ENCODE measurements at regions not wholly inside any gene's neighbourhood (a gene's known extent, or its start where the extent isn't known, plus 50 kb on each side); places are given as distances from the start of the nearest gene placed in this dataset.
"Not testable (repeated sequence)": the region's sequence is repeated elsewhere in the genome, so short reads cannot be mapped to it uniquely, and the experiment has no call there.

DNA sequence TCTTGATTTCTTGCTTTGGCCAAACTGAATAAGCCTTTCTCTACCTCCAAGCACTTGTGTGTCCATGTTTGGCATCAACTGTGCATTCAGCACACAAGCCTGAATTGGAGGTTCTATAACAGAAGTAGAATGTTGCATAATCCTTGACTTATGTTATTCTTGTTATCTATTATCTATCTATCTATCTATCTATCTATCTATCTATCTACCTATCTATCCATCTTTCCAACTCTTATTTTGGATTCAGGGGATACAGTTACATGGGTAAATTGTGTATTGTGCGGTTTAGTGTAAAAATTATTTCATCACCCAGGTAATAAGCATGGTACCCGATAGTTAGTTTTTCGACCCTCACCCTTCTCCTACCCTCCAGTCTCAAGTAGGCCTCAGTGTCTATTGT, 319.6 kb downstream of the PTH2R start:
- ChIA-PET CTCF (no interaction called here), POLR2A (ENCODE audit: low non-redundant PET) (no interaction called here)
- no peak for DNase-seq (ENCODE audit: low spot score)
- TF ChIP-seq, protein P1, sequence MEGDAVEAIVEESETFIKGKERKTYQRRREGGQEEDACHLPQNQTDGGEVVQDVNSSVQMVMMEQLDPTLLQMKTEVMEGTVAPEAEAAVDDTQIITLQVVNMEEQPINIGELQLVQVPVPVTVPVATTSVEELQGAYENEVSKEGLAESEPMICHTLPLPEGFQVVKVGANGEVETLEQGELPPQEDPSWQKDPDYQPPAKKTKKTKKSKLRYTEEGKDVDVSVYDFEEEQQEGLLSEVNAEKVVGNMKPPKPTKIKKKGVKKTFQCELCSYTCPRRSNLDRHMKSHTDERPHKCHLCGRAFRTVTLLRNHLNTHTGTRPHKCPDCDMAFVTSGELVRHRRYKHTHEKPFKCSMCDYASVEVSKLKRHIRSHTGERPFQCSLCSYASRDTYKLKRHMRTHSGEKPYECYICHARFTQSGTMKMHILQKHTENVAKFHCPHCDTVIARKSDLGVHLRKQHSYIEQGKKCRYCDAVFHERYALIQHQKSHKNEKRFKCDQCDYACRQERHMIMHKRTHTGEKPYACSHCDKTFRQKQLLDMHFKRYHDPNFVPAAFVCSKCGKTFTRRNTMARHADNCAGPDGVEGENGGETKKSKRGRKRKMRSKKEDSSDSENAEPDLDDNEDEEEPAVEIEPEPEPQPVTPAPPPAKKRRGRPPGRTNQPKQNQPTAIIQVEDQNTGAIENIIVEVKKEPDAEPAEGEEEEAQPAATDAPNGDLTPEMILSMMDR (conservative IDR thresholded peaks at IDR 0.05; ENCODE audit: low read depth), result no peak
- no peak overlapping the region for H3K27ac ChIP-seq

DNA sequence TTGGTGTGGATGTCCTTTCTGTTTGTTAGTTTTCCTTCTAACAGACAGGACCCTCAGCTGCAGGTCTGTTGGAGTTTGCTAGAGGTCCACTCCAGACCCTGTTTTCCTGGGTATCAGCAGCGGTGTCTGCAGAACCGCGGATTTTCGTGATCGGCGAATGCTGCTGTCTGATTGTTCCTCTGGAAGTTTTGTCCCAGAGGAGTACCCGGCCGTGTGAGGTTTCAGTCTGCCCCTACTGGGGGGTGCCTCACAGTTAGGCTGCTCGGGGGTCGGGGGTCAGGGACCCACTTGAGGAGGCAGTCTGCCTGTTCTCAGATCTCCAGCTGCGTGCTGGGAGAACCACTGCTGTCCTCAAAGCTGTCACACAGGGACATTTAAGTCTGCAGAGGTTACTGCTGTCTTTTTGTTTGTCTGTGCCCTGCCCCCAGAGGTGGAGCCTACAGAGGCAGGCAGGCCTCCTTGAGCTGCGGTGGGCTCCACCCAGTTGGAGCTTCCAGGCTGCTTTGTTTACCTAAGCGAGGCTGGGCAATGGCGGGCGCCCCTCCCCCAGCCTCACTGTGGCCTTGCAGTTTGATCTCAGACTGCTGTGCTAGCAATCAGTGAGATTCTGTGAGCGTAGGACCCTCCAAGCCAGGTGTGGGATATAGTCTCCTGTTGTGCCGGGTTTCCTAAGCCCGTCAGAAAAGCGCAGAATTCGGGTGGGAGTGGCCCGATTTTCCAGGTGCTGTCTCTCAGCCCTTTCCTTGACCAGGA, 345.2 kb downstream of the PTH2R start:
- POLR2A ChIA-PET (ENCODE audit: low non-redundant PET); H3K27ac ChIP-seq; CTCF ChIA-PET; DNase-seq (ENCODE audit: low spot score): not testable (repeated sequence)

DNA sequence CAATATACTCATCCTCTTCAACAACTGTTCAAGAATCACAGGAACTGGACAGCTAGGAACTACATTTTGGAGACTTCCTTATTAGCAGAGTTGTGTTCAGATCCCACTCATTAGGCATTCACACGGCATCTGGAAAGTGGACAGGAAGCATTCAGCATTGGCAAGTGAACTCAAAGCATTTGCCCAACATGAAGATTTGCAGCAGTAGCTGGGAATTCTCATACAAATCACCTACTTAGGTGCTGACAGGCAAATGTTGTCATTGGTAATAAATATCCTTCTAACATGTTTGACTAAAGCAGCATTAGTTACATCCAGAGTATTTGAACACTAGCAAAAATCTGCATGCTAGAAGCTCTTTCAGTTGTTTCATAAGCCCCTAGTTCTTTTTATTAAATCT, 350.8 kb downstream of the PTH2R start:
- TF ChIP-seq, protein P1 (conservative IDR thresholded peaks at IDR 0.05; ENCODE audit: low read depth), result no peak
- CTCF ChIA-PET, result no interaction called here

DNA sequence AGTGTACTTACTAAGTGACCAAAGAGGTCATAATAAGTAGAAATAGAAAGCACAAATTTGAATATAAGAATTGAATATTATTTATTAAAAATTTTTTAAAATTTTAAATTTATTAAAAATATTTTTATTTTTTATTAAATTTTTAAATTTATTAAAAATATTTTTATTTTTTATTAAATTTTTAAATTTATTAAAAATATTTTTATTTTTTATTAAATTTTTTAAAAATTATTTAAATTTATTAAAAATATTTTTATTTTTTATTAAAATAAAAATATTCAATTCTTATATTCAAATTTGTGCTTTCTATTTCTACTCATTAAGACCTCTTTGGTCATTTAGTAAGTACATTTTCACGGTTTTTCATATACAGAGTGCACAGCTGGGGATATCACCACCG, 366.5 kb downstream of the PTH2R start:
- POLR2A ChIA-PET (ENCODE audit: low non-redundant PET); H3K27ac ChIP-seq; DNase-seq (ENCODE audit: low spot score); CTCF ChIA-PET: not testable (repeated sequence)

More for the DNA sequence above, 350.8 kb downstream of the PTH2R start:
- no peak overlapping the region for H3K27ac ChIP-seq
- DNase-seq (ENCODE audit: low spot score), result no peak
- POLR2A ChIA-PET (ENCODE audit: low non-redundant PET), result no interaction called here

DNA sequence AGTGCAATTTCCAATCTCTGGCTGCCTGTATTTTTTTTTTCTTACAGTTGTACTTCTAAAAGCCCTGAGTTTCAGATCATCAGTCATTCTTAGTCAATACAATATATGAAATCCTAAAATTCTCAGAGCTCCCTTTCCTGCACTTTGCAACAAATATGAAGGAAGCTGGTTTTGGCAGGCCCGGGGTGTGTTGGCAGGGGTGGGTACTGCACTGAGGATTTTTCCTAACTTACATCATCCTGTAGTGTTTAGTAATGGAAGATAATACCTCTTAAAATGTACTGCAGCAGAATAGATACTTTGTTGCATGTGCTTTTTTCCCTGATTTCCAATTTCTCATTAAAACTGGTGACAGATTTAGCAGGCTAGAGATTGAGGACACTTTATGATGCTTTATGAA, 374.6 kb downstream of the PTH2R start:
- no peak overlapping the region for H3K27ac ChIP-seq
- DNase-seq (ENCODE audit: low spot score), result peak; percentile 8
- ChIA-PET CTCF (interaction anchor here (0.6 to 1.8 kb wide), 3 partner anchors 12 to 176 kb away, joined by 4 to 6 read pairs (median 6); no protein-coding TSS in a partner anchor), POLR2A (ENCODE audit: low non-redundant PET) (no interaction called here)
- TF ChIP-seq, protein P1 (conservative IDR thresholded peaks at IDR 0.05; ENCODE audit: low read depth), result no peak

DNA sequence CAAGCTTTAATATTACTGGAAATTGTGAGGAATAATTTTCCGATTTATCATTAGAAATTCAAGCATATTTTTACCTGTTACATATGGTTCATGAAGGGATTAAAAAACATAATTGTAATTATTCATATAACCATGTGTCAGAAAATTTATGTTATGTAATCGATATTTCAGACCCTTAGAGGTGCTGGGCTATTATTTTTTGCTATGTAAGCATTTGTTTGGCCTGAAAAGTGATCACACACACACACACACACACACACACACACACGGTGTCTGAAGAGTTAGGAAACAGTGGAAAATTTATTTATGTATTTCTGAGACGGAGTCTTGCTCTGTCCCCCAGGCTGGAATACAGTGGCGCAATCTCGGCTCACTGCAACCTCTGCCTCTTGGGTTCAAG, 375.5 kb downstream of the PTH2R start:
- POLR2A ChIA-PET (ENCODE audit: low non-redundant PET), result no interaction called here
- H3K27ac ChIP-seq, result no peak overlapping the region
- TF ChIP-seq, protein P1 (conservative IDR thresholded peaks at IDR 0.05; ENCODE audit: low read depth), result no peak
- CTCF ChIA-PET, result interaction anchor here (0.6 to 1.8 kb wide), 2 partner anchors 13 to 55 kb away, joined by 3 to 6 read pairs; no protein-coding TSS in a partner anchor
- DNase-seq (ENCODE audit: low spot score), result no peak

DNA sequence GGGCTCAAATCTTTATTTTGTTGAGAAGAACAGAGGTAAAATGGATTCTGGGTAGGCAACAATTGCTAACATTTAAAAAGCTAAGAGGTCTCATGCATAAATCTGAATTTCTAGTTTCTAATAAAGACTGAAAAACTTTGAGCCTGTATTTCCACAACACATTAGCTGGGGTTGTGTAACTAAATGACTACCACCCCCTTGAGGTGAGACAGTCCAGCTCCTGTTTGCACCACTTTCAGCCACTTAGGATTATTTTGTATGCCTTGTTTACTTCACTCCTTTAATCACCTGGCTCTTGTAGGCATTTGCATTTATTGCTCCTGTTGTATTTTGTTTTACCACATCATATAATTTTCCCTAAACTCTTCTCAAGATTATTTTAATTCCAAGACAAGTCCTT, 376.6 kb downstream of the PTH2R start:
- ChIA-PET CTCF (no interaction called here), POLR2A (ENCODE audit: low non-redundant PET) (no interaction called here)
- no peak overlapping the region for H3K27ac ChIP-seq
- TF ChIP-seq, protein P1 (conservative IDR thresholded peaks at IDR 0.05; ENCODE audit: low read depth), result no peak
- DNase-seq (ENCODE audit: low spot score), result peak; percentile 5

DNA sequence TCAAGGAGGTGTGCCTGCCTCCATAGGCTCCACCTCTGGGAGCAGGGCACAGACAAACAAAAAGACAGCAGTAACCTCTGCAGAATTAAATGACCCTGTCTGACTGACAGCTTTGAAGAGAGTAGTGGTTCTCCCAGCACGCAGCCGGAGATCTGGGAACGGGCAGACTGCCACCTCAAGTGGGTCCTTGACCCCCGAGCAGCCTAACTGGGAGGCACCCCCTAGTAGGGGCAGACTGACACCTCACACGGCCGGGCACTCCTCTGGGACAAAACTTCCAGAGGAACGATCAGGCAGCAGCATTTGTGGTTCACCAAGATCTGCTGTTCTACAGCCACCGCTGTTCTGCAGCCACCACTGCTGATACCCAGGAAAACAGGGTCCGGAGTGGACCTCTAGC, 378.2 kb downstream of the PTH2R start:
- DNase-seq (ENCODE audit: low spot score); CTCF ChIA-PET; POLR2A ChIA-PET (ENCODE audit: low non-redundant PET); H3K27ac ChIP-seq: not testable (repeated sequence)
